ENCODE measurements at regions not wholly inside any gene's neighbourhood (a gene's known extent, or its start where the extent isn't known, plus 50 kb on each side); places are given as distances from the start of the nearest gene placed in this dataset.

GRCh38 chr15:69854521-69855181, 243.1 kb downstream of the TLE3 start:
- no peak for TF ChIP-seq CTCF (IDR thresholded peaks at IDR 0.05)
- no peak for TF ChIP-seq ZFX (IDR thresholded peaks at IDR 0.05; ENCODE audit: borderline replicate concordance)

All from 22Rv1 (cell line).